ENCODE measurements at regions not wholly inside any gene's neighbourhood (a gene's known extent, or its start where the extent isn't known, plus 50 kb on each side); places are given as distances from the start of the nearest gene placed in this dataset.

GRCh38 chr6:167493976-167494697, 169.3 kb downstream of the TTLL2 start:
- TF ChIP-seq, protein P1, sequence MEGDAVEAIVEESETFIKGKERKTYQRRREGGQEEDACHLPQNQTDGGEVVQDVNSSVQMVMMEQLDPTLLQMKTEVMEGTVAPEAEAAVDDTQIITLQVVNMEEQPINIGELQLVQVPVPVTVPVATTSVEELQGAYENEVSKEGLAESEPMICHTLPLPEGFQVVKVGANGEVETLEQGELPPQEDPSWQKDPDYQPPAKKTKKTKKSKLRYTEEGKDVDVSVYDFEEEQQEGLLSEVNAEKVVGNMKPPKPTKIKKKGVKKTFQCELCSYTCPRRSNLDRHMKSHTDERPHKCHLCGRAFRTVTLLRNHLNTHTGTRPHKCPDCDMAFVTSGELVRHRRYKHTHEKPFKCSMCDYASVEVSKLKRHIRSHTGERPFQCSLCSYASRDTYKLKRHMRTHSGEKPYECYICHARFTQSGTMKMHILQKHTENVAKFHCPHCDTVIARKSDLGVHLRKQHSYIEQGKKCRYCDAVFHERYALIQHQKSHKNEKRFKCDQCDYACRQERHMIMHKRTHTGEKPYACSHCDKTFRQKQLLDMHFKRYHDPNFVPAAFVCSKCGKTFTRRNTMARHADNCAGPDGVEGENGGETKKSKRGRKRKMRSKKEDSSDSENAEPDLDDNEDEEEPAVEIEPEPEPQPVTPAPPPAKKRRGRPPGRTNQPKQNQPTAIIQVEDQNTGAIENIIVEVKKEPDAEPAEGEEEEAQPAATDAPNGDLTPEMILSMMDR (IDR thresholded peaks at IDR 0.05; ENCODE audit: low read depth, low read length) = no peak
- TF ChIP-seq POLR2A (IDR thresholded peaks at IDR 0.05; ENCODE audit: extremely low read depth, insufficient read length) (no peak), MYC (IDR thresholded peaks at IDR 0.05; ENCODE audit: low read depth, low read length) (no peak), MAX (IDR thresholded peaks at IDR 0.05; ENCODE audit: low read depth, low read length) (no peak)

Measured in NB4 (cell line).